ENCODE measurements at regions not wholly inside any gene's neighbourhood (a gene's known extent, or its start where the extent isn't known, plus 50 kb on each side); places are given as distances from the start of the nearest gene placed in this dataset.

DNA sequence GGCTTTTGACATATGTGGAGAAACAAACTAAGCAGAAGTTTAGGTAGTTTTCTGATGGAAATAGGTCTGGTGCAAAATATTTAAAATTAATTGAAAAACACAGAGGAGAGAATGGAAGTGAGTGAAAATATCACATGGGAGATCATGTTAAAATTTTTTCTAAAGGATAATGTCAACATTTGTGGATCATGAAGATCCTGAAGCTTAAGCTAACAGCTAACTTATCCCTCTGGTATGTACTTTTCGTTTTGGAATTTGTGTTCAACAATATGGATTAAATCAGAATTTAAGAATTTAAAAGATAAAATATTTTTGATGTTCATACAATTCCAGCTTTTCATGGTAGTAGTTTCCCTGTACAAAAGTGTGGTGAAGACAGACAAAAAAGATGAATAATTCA is 572.8 kb upstream of the FAM241A start:
- ChIA-PET CTCF (ENCODE audit: low intra/inter-chr PET ratio) (no interaction called here), POLR2A (no interaction called here)
- Histone ChIP-seq H3K4me2 (ENCODE audit: insufficient read depth, low read length) (no peak overlapping the region), H3K4me3 (no peak overlapping the region), H3K9me1 (ENCODE audit: control insufficient read depth, insufficient read depth, low read length) (no peaks in the 10 kb centered on the region), H3K9ac (ENCODE audit: insufficient read depth in 1 of 2, low read depth in 2 of 2, low read length in 2 of 2) (no peak overlapping the region), H3K36me3 (ENCODE audit: control insufficient read depth, insufficient read depth, low read length) (no peaks in the 10 kb centered on the region), H2AFZ (ENCODE audit: low read depth, low read length) (no peak overlapping the region), H3K9me3 (replicated peaks; ENCODE audit: control insufficient read depth, insufficient read depth, low read depth, low read length) (no peaks in the 10 kb centered on the region), H4K20me1 (replicated peaks; ENCODE audit: control insufficient read depth, insufficient read depth, low read length) (no peaks in the 10 kb centered on the region), H3K79me2 (ENCODE audit: control insufficient read depth, insufficient read depth, low read length) (no peaks in the 10 kb centered on the region), H3K27me3 (ENCODE audit: control insufficient read depth in 2 of 2, insufficient read depth in 2 of 2, low read length in 2 of 2) (no peaks in the 10 kb centered on the region), H3K4me1 (replicated peaks in 1 of 2; ENCODE audit: control insufficient read depth in 2 of 2, insufficient read depth in 2 of 2, low read length in 2 of 2) (no peaks in the 10 kb centered on the region), H3K27ac (ENCODE audit: extremely low read depth, low read depth, low read length) (no peak overlapping the region)
- in situ Hi-C loops (cut with MboI) (no loop called here), intact Hi-C loops (cut with micrococcal nuclease) (no loop called here)
- WGBS (ENCODE audit: insufficient coverage, low coverage, missing lambda C conversion rate), result 0% methylated on average over 1 of the region's 1 CpG
- FAIRE-seq (no peak), ATAC-seq (no peak), DNase-seq (ENCODE audit: extremely low read depth in 1 of 4, low spot score in 3 of 4) (no peak)
- TF ChIP-seq MCM5 (IDR thresholded peaks at IDR 0.05; ENCODE audit: low read depth) (no peak), ARID1B (IDR thresholded peaks at IDR 0.05) (no peak), HDAC8 (tag; IDR thresholded peaks at IDR 0.05) (no peak), ZNF354B (CRISPR knock-in tag; IDR thresholded peaks at IDR 0.05) (no peak), DPF2 (IDR thresholded peaks at IDR 0.05) (no peak), GABPB2 (CRISPR knock-in tag; conservative IDR thresholded peaks at IDR 0.05) (no peak), HLTF (IDR thresholded peaks at IDR 0.05) (no peak), PHF20 (IDR thresholded peaks at IDR 0.05; ENCODE audit: partially characterized antibody) (no peak), MECOM (CRISPR knock-in tag; IDR thresholded peaks at IDR 0.05) (no peak), RB1 (IDR thresholded peaks at IDR 0.05; ENCODE audit: low read depth) (no peak), ESRRB (CRISPR knock-in tag; IDR thresholded peaks at IDR 0.05; ENCODE audit: borderline replicate concordance) (no peak), MCM3 (IDR thresholded peaks at IDR 0.05) (no peak), CTBP1 (IDR thresholded peaks at IDR 0.05; ENCODE audit: borderline replicate concordance) (no peak)
- TF ChIP-seq, protein P1, sequence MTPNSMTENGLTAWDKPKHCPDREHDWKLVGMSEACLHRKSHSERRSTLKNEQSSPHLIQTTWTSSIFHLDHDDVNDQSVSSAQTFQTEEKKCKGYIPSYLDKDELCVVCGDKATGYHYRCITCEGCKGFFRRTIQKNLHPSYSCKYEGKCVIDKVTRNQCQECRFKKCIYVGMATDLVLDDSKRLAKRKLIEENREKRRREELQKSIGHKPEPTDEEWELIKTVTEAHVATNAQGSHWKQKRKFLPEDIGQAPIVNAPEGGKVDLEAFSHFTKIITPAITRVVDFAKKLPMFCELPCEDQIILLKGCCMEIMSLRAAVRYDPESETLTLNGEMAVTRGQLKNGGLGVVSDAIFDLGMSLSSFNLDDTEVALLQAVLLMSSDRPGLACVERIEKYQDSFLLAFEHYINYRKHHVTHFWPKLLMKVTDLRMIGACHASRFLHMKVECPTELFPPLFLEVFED (CRISPR knock-in tag; conservative IDR thresholded peaks at IDR 0.05), result no peak
- TF ChIP-seq, protein P2, sequence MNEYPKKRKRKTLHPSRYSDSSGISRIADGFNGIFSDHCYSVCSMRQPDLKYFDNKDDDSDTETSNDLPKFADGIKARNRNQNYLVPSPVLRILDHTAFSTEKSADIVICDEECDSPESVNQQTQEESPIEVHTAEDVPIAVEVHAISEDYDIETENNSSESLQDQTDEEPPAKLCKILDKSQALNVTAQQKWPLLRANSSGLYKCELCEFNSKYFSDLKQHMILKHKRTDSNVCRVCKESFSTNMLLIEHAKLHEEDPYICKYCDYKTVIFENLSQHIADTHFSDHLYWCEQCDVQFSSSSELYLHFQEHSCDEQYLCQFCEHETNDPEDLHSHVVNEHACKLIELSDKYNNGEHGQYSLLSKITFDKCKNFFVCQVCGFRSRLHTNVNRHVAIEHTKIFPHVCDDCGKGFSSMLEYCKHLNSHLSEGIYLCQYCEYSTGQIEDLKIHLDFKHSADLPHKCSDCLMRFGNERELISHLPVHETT (CRISPR knock-in tag; conservative IDR thresholded peaks at IDR 0.05 in 1 of 2, IDR thresholded peaks at IDR 0.05 in 1 of 2), result no peak
- TF ChIP-seq, protein P3, sequence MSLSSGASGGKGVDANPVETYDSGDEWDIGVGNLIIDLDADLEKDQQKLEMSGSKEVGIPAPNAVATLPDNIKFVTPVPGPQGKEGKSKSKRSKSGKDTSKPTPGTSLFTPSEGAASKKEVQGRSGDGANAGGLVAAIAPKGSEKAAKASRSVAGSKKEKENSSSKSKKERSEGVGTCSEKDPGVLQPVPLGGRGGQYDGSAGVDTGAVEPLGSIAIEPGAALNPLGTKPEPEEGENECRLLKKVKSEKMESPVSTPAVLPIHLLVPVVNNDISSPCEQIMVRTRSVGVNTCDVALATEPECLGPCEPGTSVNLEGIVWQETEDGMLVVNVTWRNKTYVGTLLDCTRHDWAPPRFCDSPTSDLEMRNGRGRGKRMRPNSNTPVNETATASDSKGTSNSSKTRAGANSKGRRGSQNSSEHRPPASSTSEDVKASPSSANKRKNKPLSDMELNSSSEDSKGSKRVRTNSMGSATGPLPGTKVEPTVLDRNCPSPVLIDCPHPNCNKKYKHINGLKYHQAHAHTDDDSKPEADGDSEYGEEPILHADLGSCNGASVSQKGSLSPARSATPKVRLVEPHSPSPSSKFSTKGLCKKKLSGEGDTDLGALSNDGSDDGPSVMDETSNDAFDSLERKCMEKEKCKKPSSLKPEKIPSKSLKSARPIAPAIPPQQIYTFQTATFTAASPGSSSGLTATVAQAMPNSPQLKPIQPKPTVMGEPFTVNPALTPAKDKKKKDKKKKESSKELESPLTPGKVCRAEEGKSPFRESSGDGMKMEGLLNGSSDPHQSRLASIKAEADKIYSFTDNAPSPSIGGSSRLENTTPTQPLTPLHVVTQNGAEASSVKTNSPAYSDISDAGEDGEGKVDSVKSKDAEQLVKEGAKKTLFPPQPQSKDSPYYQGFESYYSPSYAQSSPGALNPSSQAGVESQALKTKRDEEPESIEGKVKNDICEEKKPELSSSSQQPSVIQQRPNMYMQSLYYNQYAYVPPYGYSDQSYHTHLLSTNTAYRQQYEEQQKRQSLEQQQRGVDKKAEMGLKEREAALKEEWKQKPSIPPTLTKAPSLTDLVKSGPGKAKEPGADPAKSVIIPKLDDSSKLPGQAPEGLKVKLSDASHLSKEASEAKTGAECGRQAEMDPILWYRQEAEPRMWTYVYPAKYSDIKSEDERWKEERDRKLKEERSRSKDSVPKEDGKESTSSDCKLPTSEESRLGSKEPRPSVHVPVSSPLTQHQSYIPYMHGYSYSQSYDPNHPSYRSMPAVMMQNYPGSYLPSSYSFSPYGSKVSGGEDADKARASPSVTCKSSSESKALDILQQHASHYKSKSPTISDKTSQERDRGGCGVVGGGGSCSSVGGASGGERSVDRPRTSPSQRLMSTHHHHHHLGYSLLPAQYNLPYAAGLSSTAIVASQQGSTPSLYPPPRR (CRISPR knock-in tag; IDR thresholded peaks at IDR 0.05; ENCODE audit: borderline replicate concordance), result no peak
- TF ChIP-seq, protein P4, sequence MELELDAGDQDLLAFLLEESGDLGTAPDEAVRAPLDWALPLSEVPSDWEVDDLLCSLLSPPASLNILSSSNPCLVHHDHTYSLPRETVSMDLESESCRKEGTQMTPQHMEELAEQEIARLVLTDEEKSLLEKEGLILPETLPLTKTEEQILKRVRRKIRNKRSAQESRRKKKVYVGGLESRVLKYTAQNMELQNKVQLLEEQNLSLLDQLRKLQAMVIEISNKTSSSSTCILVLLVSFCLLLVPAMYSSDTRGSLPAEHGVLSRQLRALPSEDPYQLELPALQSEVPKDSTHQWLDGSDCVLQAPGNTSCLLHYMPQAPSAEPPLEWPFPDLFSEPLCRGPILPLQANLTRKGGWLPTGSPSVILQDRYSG (tag; conservative IDR thresholded peaks at IDR 0.05; ENCODE audit: low read depth), result no peak
- no TSS peak for BruUV-seq (replicated peaks)
